PFSK-1 (cell line): ENCODE measurements at regions not wholly inside any gene's neighbourhood (a gene's known extent, or its start where the extent isn't known, plus 50 kb on each side); places are given as distances from the start of the nearest gene placed in this dataset.

Source experiments
- POLR2AphosphoS5 ChIP-seq: IDR thresholded peaks from 2 replicates; pipeline ENCODE4 v1.6.1; 2012; ENCODE audit warnings: low read depth, mild to moderate bottlenecking, control low read depth, low read length, moderate library complexity
- REST ChIP-seq, 2 experiments: IDR thresholded peaks; 2 replicates each; pipeline versions ENCODE4 v1.6.1 to v1.8.0; 2011 to 2012; ENCODE audit warnings: low read depth in 2 of 2, low read length in 2 of 2, control low read depth in 1 of 2, inconsistent platforms in 1 of 2, mild to moderate bottlenecking in 1 of 2, moderate library complexity in 1 of 2; ENCODE audit not compliant: insufficient read depth in 1 of 2
- SIN3A ChIP-seq: IDR thresholded peaks from 2 replicates; pipeline ENCODE4 v1.6.1; 2012; ENCODE audit warnings: mild to moderate bottlenecking, low read length, moderate library complexity, borderline replicate concordance; ENCODE audit not compliant: insufficient read depth

GRCh38 chr4:137655302-137655701, 123.0 kb upstream of the PCDH18 start:
- no peak for TF ChIP-seq SIN3A
- TF ChIP-seq POLR2AphosphoS5 = no peak
- no peak for TF ChIP-seq REST (IDR thresholded peaks at IDR 0.05; ENCODE audit: insufficient read depth in 1 of 2, low read depth in 2 of 2, low read length in 2 of 2)
